K562 (cell line): ENCODE measurements at regions not wholly inside any gene's neighbourhood (a gene's known extent, or its start where the extent isn't known, plus 50 kb on each side); places are given as distances from the start of the nearest gene placed in this dataset.

Experiments
- BRCA1 ChIP-seq, 2 experiments: fragments of 450-650 bp in 1 of 2; sonication (generic) in 1 of 2; formaldehyde crosslinking in 1 of 2; IDR thresholded peaks; 2 replicates each; pipeline versions ENCODE4 v1.5.0 to v1.6.1; 2017 to 2020; ENCODE audit warnings: mild to moderate bottlenecking in 1 of 2, missing genetic modification reagents in 1 of 2
- CBX5 ChIP-seq: IDR thresholded peaks from 2 replicates; pipeline ENCODE4 v1.6.1; 2014; ENCODE audit warnings: low read depth, borderline replicate concordance
- HDGF ChIP-seq: fragments of 450-650 bp; IDR thresholded peaks from 2 replicates; pipeline ENCODE4 v1.6.1; 2016
- HMG20A ChIP-seq: fragments of 450-650 bp; formaldehyde crosslinking; conservative IDR thresholded peaks from 2 replicates; pipeline ENCODE4 v1.4.0; 2020; ENCODE audit warnings: mild to moderate bottlenecking, mixed read lengths
- KLF10 ChIP-seq: fragments of 250-450 bp; sonication (Bioruptor Pico); IDR thresholded peaks from 2 replicates; pipeline ENCODE4 v1.6.1; 2021; ENCODE audit warnings: matching md5 sums
- MAFG ChIP-seq: fragments of 450-650 bp; conservative IDR thresholded peaks from 2 replicates; pipeline ENCODE4 v1.6.1; 2016; ENCODE audit warnings: missing genetic modification characterization, missing compliant biosample characterization
- RCOR1 ChIP-seq, 2 experiments: IDR thresholded peaks; 2 replicates each; pipeline ENCODE4 v1.6.1; 2012; ENCODE audit warnings: low read depth in 2 of 2, low read length in 2 of 2, borderline replicate concordance in 1 of 2, improper control_type of control experiment in 1 of 2
- REST ChIP-seq, 2 experiments: fragments of 450-650 bp; formaldehyde crosslinking in 1 of 2; IDR thresholded peaks; 2 replicates each; pipeline versions ENCODE4 v1.4.0 to v1.6.1; 2014 to 2020; ENCODE audit warnings: mild to moderate bottlenecking in 2 of 2, borderline replicate concordance in 1 of 2, low read depth in 1 of 2
- SREBF2 ChIP-seq: sonication (generic); formaldehyde crosslinking; IDR thresholded peaks from 2 replicates; pipeline ENCODE4 v1.4.0; 2020; ENCODE audit warnings: mild to moderate bottlenecking, missing genetic modification reagents
- TCF7 ChIP-seq: sonication (generic); IDR thresholded peaks from 2 replicates; pipeline ENCODE4 v1.6.1; 2016; ENCODE audit warnings: antibody characterized with exemption, borderline replicate concordance
- ZNF274 ChIP-seq: IDR thresholded peaks from 2 replicates; pipeline ENCODE4 v1.6.1; 2011; ENCODE audit warnings: low read depth, mild to moderate bottlenecking, low read length, moderate library complexity, borderline replicate concordance
- ZNF561 ChIP-seq: fragments of 450-650 bp; formaldehyde crosslinking; conservative IDR thresholded peaks from 2 replicates; pipeline ENCODE4 v1.4.0; 2020; ENCODE audit warnings: mild to moderate bottlenecking, moderate library complexity

GRCh38 chr10:81733542-81733941, 141.5 kb upstream of the NRG3 start:
- TF ChIP-seq RCOR1 (IDR thresholded peaks at IDR 0.05; ENCODE audit: borderline replicate concordance in 1 of 2, low read depth in 2 of 2, low read length in 2 of 2) (no peak), MAFG (tag) (no peak), ZNF274 (no peak), HMG20A (CRISPR knock-in tag) (no peak), REST (IDR thresholded peaks at IDR 0.05; ENCODE audit: borderline replicate concordance) (no peak), REST (CRISPR knock-in tag; IDR thresholded peaks at IDR 0.05; ENCODE audit: low read depth) (no peak), HDGF (no peak), TCF7 (no peak), ZNF561 (CRISPR knock-in tag) (no peak), BRCA1 (IDR thresholded peaks at IDR 0.05) (no peak), BRCA1 (CRISPR knock-in tag; IDR thresholded peaks at IDR 0.05) (no peak), CBX5 (no peak), KLF10 (no peak), SREBF2 (CRISPR knock-in tag) (no peak)
